HG03571 (cell line): ENCODE measurements at regions not wholly inside any gene's neighbourhood (a gene's known extent, or its start where the extent isn't known, plus 50 kb on each side); places are given as distances from the start of the nearest gene placed in this dataset.

Source experiments
- ATAC-seq: cut with Tn5 transposase; IDR thresholded peaks from one replicate; pipeline ENCODE4 v1.9.1; 2021; ENCODE audit not compliant: unreplicated experiment

DNA sequence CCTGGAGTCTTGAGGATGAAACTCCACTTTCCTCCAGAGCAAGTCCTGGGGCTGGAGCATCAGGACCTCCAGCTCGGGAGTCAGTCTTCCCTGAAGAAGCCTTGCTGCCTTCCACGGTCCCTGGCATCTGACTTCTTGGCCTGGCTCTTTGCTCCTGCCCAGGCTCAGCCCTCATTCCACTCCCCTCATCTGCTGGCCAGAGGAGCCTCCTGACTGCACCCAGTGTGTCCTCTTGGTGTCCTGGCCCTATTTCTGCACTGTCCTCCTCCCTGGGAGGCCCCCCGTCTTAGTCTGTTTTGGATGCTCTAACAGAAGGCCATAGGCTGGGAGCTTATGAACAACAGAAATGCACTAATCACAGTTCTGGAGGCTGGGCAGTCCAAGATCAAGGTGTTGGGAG lies 231.5 kb downstream of the LOXHD1 start:
- no peak for ATAC-seq

GRCh38 chr18:46426021-46426678 lies 230.9 kb downstream of the LOXHD1 start:
- no peak for ATAC-seq

GRCh38 chr18:46426679-46427047 lies 230.4 kb downstream of the LOXHD1 start:
- no peak for ATAC-seq
